ENCODE measurements at regions not wholly inside any gene's neighbourhood (a gene's known extent, or its start where the extent isn't known, plus 50 kb on each side); places are given as distances from the start of the nearest gene placed in this dataset.

GRCh38 chr4:73683033-73683432, 57.3 kb upstream of the CXCL8 start:
- Histone ChIP-seq H3K4me2 (ENCODE audit: insufficient read depth, low read length) (no peak overlapping the region), H2AFZ (ENCODE audit: low read depth, low read length) (no peak overlapping the region), H3K79me2 (ENCODE audit: control insufficient read depth, insufficient read depth, low read length) (no peaks in the 10 kb centered on the region), H3K9me3 (replicated peaks; ENCODE audit: control insufficient read depth, insufficient read depth, low read length) (no peaks in the 10 kb centered on the region), H4K20me1 (replicated peaks; ENCODE audit: control insufficient read depth, extremely low read depth, insufficient read depth, low read length) (no peaks in the 10 kb centered on the region), H3K27me3 (ENCODE audit: control insufficient read depth in 2 of 2, insufficient read depth in 2 of 2, low read length in 2 of 2) (no peaks in the 10 kb centered on the region), H3K9me1 (replicated peaks; ENCODE audit: control insufficient read depth, extremely low read depth, insufficient read depth, low read length) (no peaks in the 10 kb centered on the region), H3K4me3 (replicated peaks in 1 of 3; ENCODE audit: insufficient read depth in 1 of 3, low read depth in 1 of 3, low read length in 3 of 3) (no peak overlapping the region), H3K9ac (replicated peaks; ENCODE audit: extremely low read depth, insufficient read depth, low read length) (no peak overlapping the region), H3K27ac (ENCODE audit: insufficient read depth, low read depth, low read length) (no peak overlapping the region), H3K36me3 (ENCODE audit: control insufficient read depth in 2 of 2, extremely low read depth in 1 of 2, insufficient read depth in 2 of 2, low read length in 2 of 2) (no peaks in the 10 kb centered on the region), H3K4me1 (ENCODE audit: control insufficient read depth, extremely low read depth, insufficient read depth, low read length) (peaks cover 19% of the 10 kb centered on the region)
- no peak for TF ChIP-seq GATA2 (IDR thresholded peaks at IDR 0.05; ENCODE audit: insufficient read depth, insufficient read length, low read depth, low read length)
- intact Hi-C loops (cut with micrococcal nuclease) (no loop called here), dilution Hi-C loops (cut with MboI; ENCODE audit: extremely low pct_ligation_motif_present, low sequenced_read_pairs) (no loop called here)
- BruUV-seq (replicated peaks), result no TSS peak
- DNase-seq (ENCODE audit: low read depth, low spot score) (no peak), FAIRE-seq (no peak)
- CTCF ChIA-PET, result interaction anchor here (0.8 to 1.6 kb wide), 5 partner anchors 14 to 452 kb away, joined by 3 to 4 read pairs (median 3); no protein-coding TSS in a partner anchor
- POLR2A ChIA-PET, result interaction anchor here (1.1 kb wide), 1 partner anchor 15 kb away, joined by 3 read pairs; no protein-coding TSS in a partner anchor

GRCh38 chr4:73683456-73683855, 56.9 kb upstream of the CXCL8 start:
- dilution Hi-C loops (cut with MboI; ENCODE audit: extremely low pct_ligation_motif_present, low sequenced_read_pairs) (no loop called here), intact Hi-C loops (cut with micrococcal nuclease) (no loop called here)
- DNase-seq (ENCODE audit: low read depth, low spot score), result no peak
- ChIA-PET POLR2A (interaction anchor here (1.1 kb wide), 1 partner anchor 15 kb away, joined by 3 read pairs; no protein-coding TSS in a partner anchor), CTCF (interaction anchor here (1.3 to 1.6 kb wide), 3 partner anchors 11 to 15 kb away, joined by 3 to 4 read pairs (median 3); no protein-coding TSS in a partner anchor)
- H3K4me1 ChIP-seq (ENCODE audit: control insufficient read depth, extremely low read depth, insufficient read depth, low read length), result peaks cover 19% of the 10 kb centered on the region
- H3K79me2 ChIP-seq (ENCODE audit: control insufficient read depth, insufficient read depth, low read length), result no peaks in the 10 kb centered on the region
- no peak overlapping the region for H2AFZ ChIP-seq (ENCODE audit: low read depth, low read length)
- BruUV-seq (replicated peaks), result no TSS peak
- no peaks in the 10 kb centered on the region for H3K9me1 ChIP-seq (replicated peaks; ENCODE audit: control insufficient read depth, extremely low read depth, insufficient read depth, low read length)
- H3K9ac ChIP-seq (replicated peaks; ENCODE audit: extremely low read depth, insufficient read depth, low read length), result no peak overlapping the region
- no peaks in the 10 kb centered on the region for H3K36me3 ChIP-seq (ENCODE audit: control insufficient read depth in 2 of 2, extremely low read depth in 1 of 2, insufficient read depth in 2 of 2, low read length in 2 of 2)
- H3K27me3 ChIP-seq (ENCODE audit: control insufficient read depth in 2 of 2, insufficient read depth in 2 of 2, low read length in 2 of 2), result no peaks in the 10 kb centered on the region
- FAIRE-seq, result no peak
- no peak overlapping the region for H3K4me2 ChIP-seq (ENCODE audit: insufficient read depth, low read length)
- TF ChIP-seq POLR2AphosphoS5 (IDR thresholded peaks at IDR 0.05; ENCODE audit: insufficient read depth, low read depth, low read length) (no peak), JUN (IDR thresholded peaks at IDR 0.05; ENCODE audit: borderline replicate concordance, insufficient read depth, insufficient read length, low read depth) (no peak), POLR2A (IDR thresholded peaks at IDR 0.05; ENCODE audit: low read depth, low read length) (no peak), EZH2 (IDR thresholded peaks at IDR 0.05; ENCODE audit: borderline replicate concordance, low read depth, low read length, severe bottlenecking) (no peak), GATA2 (IDR thresholded peaks at IDR 0.05; ENCODE audit: insufficient read depth, insufficient read length, low read depth, low read length) (no peak), MYC (IDR thresholded peaks at IDR 0.05; ENCODE audit: low read depth, low read length) (no peak), MAX (IDR thresholded peaks at IDR 0.05; ENCODE audit: insufficient read depth, insufficient read length) (no peak), CTCF (IDR thresholded peaks at IDR 0.05; ENCODE audit: extremely low read depth in 1 of 2, insufficient read depth in 1 of 2, low read depth in 1 of 2, low read length in 2 of 2) (no peak), FOS (IDR thresholded peaks at IDR 0.05; ENCODE audit: borderline replicate concordance, insufficient read depth, low read length) (no peak)
- H3K9me3 ChIP-seq (replicated peaks; ENCODE audit: control insufficient read depth, insufficient read depth, low read length), result no peaks in the 10 kb centered on the region
- H4K20me1 ChIP-seq (replicated peaks; ENCODE audit: control insufficient read depth, extremely low read depth, insufficient read depth, low read length), result no peaks in the 10 kb centered on the region
- no peak overlapping the region for H3K4me3 ChIP-seq (replicated peaks in 1 of 3; ENCODE audit: insufficient read depth in 1 of 3, low read depth in 1 of 3, low read length in 3 of 3)
- no peak overlapping the region for H3K27ac ChIP-seq (ENCODE audit: insufficient read depth, low read depth, low read length)
